H9 (cell line): ENCODE measurements at regions not wholly inside any gene's neighbourhood (a gene's known extent, or its start where the extent isn't known, plus 50 kb on each side); places are given as distances from the start of the nearest gene placed in this dataset.

ENCODE experiments used
- DNase-seq: peaks from one replicate; pipeline ENCODE4 v3.0.0-alpha.2; 2017
- H2AFZ ChIP-seq: one replicate; pipeline ENCODE4 v1.6.1; 2013; ENCODE audit warnings: mild to moderate bottlenecking, low read length, control low read depth, moderate library complexity
- H2AK5ac ChIP-seq: 2 replicates; pipeline ENCODE4 v1.6.1; 2013; ENCODE audit warnings: low read length, control low read depth, mixed read lengths; ENCODE audit not compliant: insufficient read length
- H2BK120ac ChIP-seq: one replicate; pipeline ENCODE4 v1.6.1; 2013; ENCODE audit warnings: low read depth, mild to moderate bottlenecking, low read length, control low read depth, inconsistent platforms; ENCODE audit not compliant: poor library complexity, severe bottlenecking
- H2BK12ac ChIP-seq: 2 replicates; pipeline ENCODE4 v1.6.1; 2013; ENCODE audit warnings: low read length, control low read depth, mixed read lengths, low read depth; ENCODE audit not compliant: insufficient read length
- H2BK15ac ChIP-seq: 2 replicates; pipeline ENCODE4 v1.6.1; 2013; ENCODE audit warnings: low read depth, low read length, control low read depth
- H2BK20ac ChIP-seq: one replicate; pipeline ENCODE4 v1.6.1; 2013; ENCODE audit warnings: low read depth, mild to moderate bottlenecking, low read length, control low read depth, inconsistent platforms; ENCODE audit not compliant: poor library complexity, severe bottlenecking
- H2BK5ac ChIP-seq: 2 replicates; pipeline ENCODE4 v1.6.1; 2013; ENCODE audit warnings: low read length, control low read depth, mixed read lengths; ENCODE audit not compliant: insufficient read length
- H3K14ac ChIP-seq: 2 replicates; pipeline ENCODE4 v1.6.1; 2013; ENCODE audit warnings: low read length, control low read depth; ENCODE audit not compliant: insufficient read depth
- H3K18ac ChIP-seq: 2 replicates; pipeline ENCODE4 v1.6.1; 2013; ENCODE audit warnings: low read depth, mild to moderate bottlenecking, mixed read lengths, low read length, control low read depth; ENCODE audit not compliant: insufficient read length
- H3K23ac ChIP-seq: 2 replicates; pipeline ENCODE4 v1.6.1; 2013; ENCODE audit warnings: low read length, control low read depth, mixed read lengths, low read depth; ENCODE audit not compliant: insufficient read length
- H3K23me2 ChIP-seq: 2 replicates; pipeline ENCODE4 v1.6.1; 2013; ENCODE audit warnings: low read depth, mild to moderate bottlenecking, mixed read lengths, low read length, control low read depth; ENCODE audit not compliant: insufficient read length, poor library complexity, severe bottlenecking
- H3K27ac ChIP-seq: 2 replicates; pipeline ENCODE4 v1.5.1; 2013; ENCODE audit warnings: low read length, control low read depth, mixed read lengths, low read depth; ENCODE audit not compliant: insufficient read length
- H3K27me3 ChIP-seq: 2 replicates; pipeline ENCODE4 v1.6.1; 2013; ENCODE audit warnings: low read length, control low read depth, inconsistent platforms; ENCODE audit not compliant: insufficient read depth
- H3K4ac ChIP-seq: 2 replicates; pipeline ENCODE4 v1.6.1; 2013; ENCODE audit warnings: low read depth, mild to moderate bottlenecking, control low read depth, inconsistent platforms, low read length, moderate library complexity
- H3K4me1 ChIP-seq: 2 replicates; pipeline ENCODE4 v1.6.1; 2013; ENCODE audit warnings: low read length, control low read depth, inconsistent platforms; ENCODE audit not compliant: insufficient read depth
- H3K4me2 ChIP-seq: 2 replicates; pipeline ENCODE4 v1.6.1; 2013; ENCODE audit warnings: low read length, control low read depth, mixed read lengths; ENCODE audit not compliant: insufficient read length, insufficient read depth
- H3K56ac ChIP-seq: 2 replicates; pipeline ENCODE4 v1.6.1; 2013; ENCODE audit warnings: low read depth, mild to moderate bottlenecking, mixed read lengths, low read length, control low read depth; ENCODE audit not compliant: insufficient read length
- H3K79me1 ChIP-seq: 2 replicates; pipeline ENCODE4 v1.6.1; 2013; ENCODE audit warnings: low read depth, mild to moderate bottlenecking, moderate library complexity, low read length, control low read depth, inconsistent platforms; ENCODE audit not compliant: insufficient read depth, poor library complexity, severe bottlenecking
- H3K79me2 ChIP-seq: 2 replicates; pipeline ENCODE4 v1.6.1; 2013; ENCODE audit warnings: low read length, control low read depth, inconsistent platforms; ENCODE audit not compliant: insufficient read depth
- H3K9ac ChIP-seq: 2 replicates; pipeline ENCODE4 v1.6.1; 2013; ENCODE audit warnings: low read length, control low read depth, mixed read lengths; ENCODE audit not compliant: insufficient read length; ENCODE audit errors: extremely low read depth
- H3K9me3 ChIP-seq: one replicate; pipeline ENCODE4 v1.6.1; 2013; ENCODE audit warnings: low read depth, low read length, inconsistent platforms; ENCODE audit not compliant: control insufficient read depth
- H3T11ph ChIP-seq: one replicate; pipeline ENCODE4 v1.6.1; 2013; ENCODE audit warnings: mild to moderate bottlenecking, low read length, control low read depth, inconsistent platforms
- H4K20me1 ChIP-seq: one replicate; pipeline ENCODE4 v1.6.1; 2013; ENCODE audit not compliant: control insufficient read depth, insufficient read length, insufficient read depth
- H4K5ac ChIP-seq: 2 replicates; pipeline ENCODE4 v1.6.1; 2013; ENCODE audit warnings: low read depth, mild to moderate bottlenecking, mixed read lengths, low read length, control low read depth; ENCODE audit not compliant: insufficient read length
- H4K8ac ChIP-seq: replicated peaks from 2 replicates; pipeline ENCODE4 v1.6.1; 2013; ENCODE audit warnings: low read length, control low read depth, mixed read lengths, low read depth; ENCODE audit not compliant: insufficient read length
- H4K91ac ChIP-seq: 2 replicates; pipeline ENCODE4 v1.6.1; 2013; ENCODE audit warnings: low read depth, mild to moderate bottlenecking, moderate library complexity, mixed read lengths, low read length, control low read depth; ENCODE audit not compliant: insufficient read length
- H3K27ac Mint-ChIP-seq, 3 experiments: 2 replicates in 2 of 3; 3 replicates in 1 of 3; pipeline ENCODE4 v1.8.0; 2020 to 2021; ENCODE audit warnings: mixed read lengths in 3 of 3, mild to moderate bottlenecking in 1 of 3, moderate library complexity in 1 of 3
- H3K27me3 Mint-ChIP-seq: 2 replicates; pipeline ENCODE4 v1.8.0; 2021; ENCODE audit warnings: low read depth, mild to moderate bottlenecking, moderate library complexity, mixed read lengths
- H3K36me3 Mint-ChIP-seq, 3 experiments: 2 replicates in 2 of 3; 3 replicates in 1 of 3; pipeline ENCODE4 v1.8.0; 2020 to 2021; ENCODE audit warnings: low read depth in 3 of 3, mixed read lengths in 3 of 3; ENCODE audit not compliant: insufficient read depth in 1 of 3
- H3K4me1 Mint-ChIP-seq, 2 experiments: 2 replicates each; pipeline ENCODE4 v1.8.0; 2020; ENCODE audit warnings: mixed read lengths in 2 of 2
- H3K4me3 Mint-ChIP-seq, 2 experiments: 2 replicates in 1 of 2; 3 replicates in 1 of 2; pipeline ENCODE4 v1.8.0; 2020 to 2021; ENCODE audit warnings: mild to moderate bottlenecking in 2 of 2, mixed read lengths in 2 of 2, moderate library complexity in 1 of 2
- H3K9me3 Mint-ChIP-seq, 2 experiments: 2 replicates in 1 of 2; 3 replicates in 1 of 2; pipeline ENCODE4 v1.8.0; 2020; ENCODE audit warnings: mild to moderate bottlenecking in 2 of 2, mixed read lengths in 2 of 2, moderate library complexity in 1 of 2
- CTCF ChIP-seq: fragments of 200-600 bp; sonication (generic); conservative IDR thresholded peaks from 3 replicates; pipeline ENCODE4 v1.8.0; 2021; ENCODE audit warnings: antibody characterized with exemption, mild to moderate bottlenecking
- WGBS: extraction: QIAGEN DNeasy Blood & Tissue Kit; methylation state at CpG from one replicate; pipeline ENCODE4 v1.1.7; 2013; ENCODE audit warnings: missing lambda C conversion rate, low lambda C conversion rate, mixed read lengths; ENCODE audit not compliant: insufficient read length; ENCODE audit errors: extremely low coverage; 5-methylcytosine and 5-hydroxymethylcytosine counted together

GRCh38 chr18:41396211-41396610 lies 558.8 kb upstream of the PIK3C3 start:
- Histone ChIP-seq H2BK12ac (no peak overlapping the region), H4K8ac (no peak overlapping the region), H3K18ac (no peak overlapping the region), H3K79me2 (no peaks in the 10 kb centered on the region), H3K56ac (no peak overlapping the region), H2BK120ac (no peak overlapping the region), H2AK5ac (no peak overlapping the region), H3K4me2 (no peak overlapping the region), H4K91ac (no peak overlapping the region), H3K23me2 (no peaks in the 10 kb centered on the region), H2BK20ac (no peak overlapping the region), H3T11ph (no peak overlapping the region), H4K20me1 (no peaks in the 10 kb centered on the region), H3K27me3 (no peaks in the 10 kb centered on the region), H2AFZ (no peak overlapping the region), H3K9ac (no peak overlapping the region), H2BK5ac (no peak overlapping the region), H3K4me1 (no peaks in the 10 kb centered on the region), H3K23ac (no peak overlapping the region), H2BK15ac (no peak overlapping the region), H3K9me3 (no peaks in the 10 kb centered on the region), H3K27ac (no peak overlapping the region), H3K79me1 (no peaks in the 10 kb centered on the region), H3K4ac (no peak overlapping the region), H3K14ac (no peak overlapping the region), H4K5ac (no peak overlapping the region)
- WGBS: no CpG with 5 or more reads among the region's 3 CpGs
- no peaks in the 10 kb centered on the region for H3K36me3 Mint-ChIP-seq
- no peak overlapping the region for H3K27ac Mint-ChIP-seq
- no peaks in the 10 kb centered on the region for H3K27me3 Mint-ChIP-seq
- DNase-seq: no peak
- TF ChIP-seq CTCF: no peak
- peaks cover 15 to 22% of the 10 kb centered on the region in 2 experiments for H3K4me1 Mint-ChIP-seq
- no peak overlapping the region for H3K4me3 Mint-ChIP-seq
- no peaks in the 10 kb centered on the region for H3K9me3 Mint-ChIP-seq
